GM19025 (cell line): ENCODE measurements at regions not wholly inside any gene's neighbourhood (a gene's known extent, or its start where the extent isn't known, plus 50 kb on each side); places are given as distances from the start of the nearest gene placed in this dataset.

Source experiments
- ATAC-seq: cut with Tn5 transposase; IDR thresholded peaks from one replicate; pipeline ENCODE4 v1.9.1; 2021; ENCODE audit warnings: mild to moderate bottlenecking, low read depth, moderate library complexity; ENCODE audit not compliant: unreplicated experiment

DNA sequence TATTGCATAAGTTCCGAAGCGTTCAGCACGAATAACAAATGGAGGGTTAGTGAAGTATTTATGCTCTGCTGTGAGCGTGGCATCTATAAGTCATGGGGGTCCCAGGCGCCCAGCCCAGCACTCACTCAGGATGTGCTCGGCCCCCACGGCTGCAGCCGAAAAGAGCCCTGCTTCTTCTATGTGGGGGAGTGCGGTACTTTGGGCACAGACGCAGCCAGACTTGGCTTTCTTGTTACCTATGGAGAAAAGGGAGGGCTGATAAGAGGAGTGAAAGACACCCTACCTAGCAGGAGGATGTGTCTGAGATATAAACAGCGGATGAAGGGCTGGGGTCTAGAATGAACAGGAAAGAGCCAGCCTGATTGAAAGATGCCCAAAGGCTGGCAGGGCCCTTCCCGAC lies 51.4 kb downstream of the MRPL36 start:
- ATAC-seq = no peak

GRCh38 chr5:1747803-1748085 lies 51.9 kb downstream of the MRPL36 start:
- no peak for ATAC-seq

DNA sequence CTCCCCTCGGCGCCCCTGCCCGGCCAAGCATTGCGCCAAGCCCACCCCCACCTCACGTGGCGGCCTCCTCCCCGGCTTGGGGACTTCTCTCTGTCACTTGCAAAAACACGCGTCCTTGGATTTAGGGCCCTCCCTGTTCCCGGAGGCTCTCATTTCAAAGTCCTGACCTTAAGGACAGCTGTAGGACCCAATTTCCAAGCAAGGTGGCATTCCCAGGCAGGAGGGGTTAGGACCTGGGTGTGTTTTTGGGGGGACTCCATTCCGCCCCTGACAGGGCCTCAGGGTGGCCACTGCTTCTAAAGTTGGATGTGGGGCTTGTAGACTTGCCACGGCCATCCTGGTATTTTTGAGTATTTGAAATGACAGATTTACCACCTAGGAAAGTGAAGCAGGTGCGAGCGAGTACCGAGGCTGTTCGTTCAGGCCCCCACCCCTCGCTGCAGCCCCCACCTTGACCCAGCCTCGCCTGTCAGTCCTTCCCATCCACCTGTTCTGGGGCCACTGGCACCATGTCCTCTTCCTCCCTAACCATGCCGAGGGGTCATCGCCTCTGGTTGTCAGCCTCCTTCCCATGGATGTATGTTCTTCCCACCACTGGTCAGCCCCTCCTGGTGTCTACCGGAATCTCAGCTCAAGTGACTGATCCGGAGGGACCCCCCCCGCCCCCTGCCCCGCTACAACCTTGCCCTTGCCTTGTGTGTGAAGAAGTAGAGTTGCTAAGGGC lies 52.4 kb downstream of the MRPL36 start:
- ATAC-seq = no peak

DNA sequence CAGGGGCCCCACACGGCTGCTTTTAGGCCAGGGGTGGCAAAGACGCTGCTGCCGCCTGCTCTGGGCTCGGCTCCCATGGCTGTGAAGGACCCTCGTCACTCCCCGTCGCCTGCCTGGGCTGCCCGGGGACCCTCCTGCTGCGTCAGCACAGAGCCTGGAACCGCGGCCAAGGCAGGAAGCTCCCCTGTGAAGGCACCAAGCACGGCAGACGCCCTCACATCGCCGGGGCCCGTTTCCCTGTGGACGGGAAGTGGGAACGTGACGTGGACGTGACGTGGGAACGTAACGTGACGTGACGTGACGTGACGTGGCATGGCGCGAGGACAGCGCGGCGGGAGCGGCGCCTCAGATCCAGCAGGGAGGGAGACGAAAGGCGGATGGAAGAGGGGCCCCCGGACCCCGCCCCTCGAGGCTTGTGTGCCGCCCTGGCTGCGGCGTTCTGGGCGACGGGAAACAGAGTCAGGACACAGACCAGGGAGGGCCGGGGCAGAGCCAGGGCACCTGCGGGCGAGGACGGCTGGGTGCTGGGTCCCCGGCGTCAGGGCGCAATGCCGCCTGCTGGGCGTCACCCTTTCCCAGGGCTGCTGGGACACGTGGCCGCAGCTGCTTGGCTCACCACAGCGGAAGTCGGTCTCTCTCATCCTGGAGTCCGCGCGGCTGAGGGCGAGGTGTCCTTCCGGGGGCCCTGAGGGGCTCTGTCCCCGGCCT lies 53.1 kb downstream of the MRPL36 start:
- ATAC-seq = no peak

DNA sequence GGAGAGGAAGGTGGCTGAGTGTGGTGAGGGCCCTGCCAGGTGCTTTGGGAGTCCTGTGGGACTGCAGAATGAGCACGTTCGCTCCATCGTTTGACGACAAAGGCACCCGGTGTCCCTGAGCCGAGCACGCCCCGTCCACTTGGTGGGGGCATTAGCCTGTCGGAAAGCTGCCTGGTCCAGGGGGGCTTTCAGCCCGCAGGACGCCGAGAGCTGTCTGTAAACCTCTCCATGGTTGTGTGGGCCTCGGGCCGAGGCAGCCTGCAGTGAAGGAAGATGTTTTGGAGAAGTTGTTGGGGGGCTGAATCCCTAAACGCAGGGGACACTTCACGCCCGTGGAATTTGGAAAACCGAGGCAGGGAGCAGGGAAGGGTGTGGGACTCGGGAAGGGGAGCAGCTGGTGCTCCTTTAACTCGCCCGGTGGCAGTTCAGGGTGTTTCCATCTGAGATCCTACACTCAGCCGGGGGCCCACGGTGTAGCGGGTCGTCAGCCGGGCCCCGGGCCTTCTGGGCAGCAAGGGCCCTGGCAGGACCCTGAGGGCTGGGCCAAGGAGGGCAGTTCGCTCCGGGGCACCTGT lies 53.8 kb downstream of the MRPL36 start:
- no peak for ATAC-seq

DNA sequence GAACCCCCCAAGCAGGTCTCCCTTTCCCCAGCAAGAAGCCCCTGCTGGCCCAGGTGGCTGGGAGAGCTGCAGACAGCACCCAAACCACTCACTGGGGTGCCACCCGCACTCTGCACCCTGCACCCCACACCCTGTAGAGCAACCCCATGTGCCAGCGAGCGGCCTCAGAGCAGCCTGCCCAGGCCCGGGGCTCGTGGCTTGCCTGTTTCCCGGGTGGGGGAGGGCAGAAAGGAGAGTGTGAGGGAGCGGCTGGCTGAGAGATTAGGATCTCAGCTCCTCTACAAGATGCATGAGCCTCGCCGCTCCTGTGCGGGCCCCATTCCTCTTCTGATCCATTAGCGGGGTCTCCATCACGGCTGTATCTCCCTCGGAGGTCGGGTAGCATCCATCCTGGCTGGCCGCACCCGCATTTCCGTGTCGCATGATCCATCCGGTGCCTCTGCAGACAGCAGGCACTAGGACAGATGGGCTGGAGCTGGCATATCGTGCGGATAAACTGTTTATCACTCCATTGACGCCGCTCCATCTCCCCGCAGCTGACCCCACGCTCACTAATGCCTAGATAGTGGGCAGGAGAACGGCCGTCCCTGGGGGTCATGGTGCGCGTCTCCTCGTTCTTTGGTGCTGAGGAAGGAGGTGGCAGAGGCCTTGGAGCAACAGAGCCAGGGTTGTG lies 54.4 kb downstream of the MRPL36 start:
- no peak for ATAC-seq

DNA sequence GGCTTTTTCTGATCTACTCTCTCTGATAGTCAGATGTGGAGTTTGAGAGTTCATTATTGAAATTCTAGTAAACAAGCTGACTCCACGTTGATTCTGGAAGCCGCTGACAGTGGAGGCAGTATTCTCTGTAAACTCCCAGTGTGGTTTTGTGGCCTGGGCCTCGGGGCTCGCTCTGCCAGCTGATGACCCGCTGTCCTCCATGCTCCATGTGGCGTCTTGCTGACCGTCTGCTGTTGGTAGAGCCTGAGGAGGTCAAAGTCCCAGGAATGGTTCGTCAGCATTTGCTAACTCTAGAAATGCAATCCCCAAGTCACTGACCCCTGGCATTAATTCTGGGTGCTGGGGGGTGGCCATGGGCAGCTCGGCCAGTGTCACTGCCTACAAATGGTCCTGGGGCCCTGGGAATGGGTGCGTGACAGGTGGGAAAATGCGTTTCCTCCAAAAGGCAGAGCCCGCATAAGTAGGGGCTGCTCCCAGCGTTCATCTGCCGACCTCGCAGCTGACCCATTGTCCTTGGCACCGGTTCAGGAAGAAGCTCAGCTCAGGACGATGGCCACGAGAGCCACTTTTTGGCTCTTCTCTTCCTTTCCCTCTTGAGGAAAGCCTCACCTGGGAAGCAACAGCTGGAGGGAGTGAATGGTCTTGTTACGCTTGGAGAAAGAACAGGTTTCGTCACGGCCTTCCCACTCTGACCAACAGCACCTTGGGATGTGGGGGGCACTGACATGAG lies 55.1 kb downstream of the MRPL36 start:
- no peak for ATAC-seq

DNA sequence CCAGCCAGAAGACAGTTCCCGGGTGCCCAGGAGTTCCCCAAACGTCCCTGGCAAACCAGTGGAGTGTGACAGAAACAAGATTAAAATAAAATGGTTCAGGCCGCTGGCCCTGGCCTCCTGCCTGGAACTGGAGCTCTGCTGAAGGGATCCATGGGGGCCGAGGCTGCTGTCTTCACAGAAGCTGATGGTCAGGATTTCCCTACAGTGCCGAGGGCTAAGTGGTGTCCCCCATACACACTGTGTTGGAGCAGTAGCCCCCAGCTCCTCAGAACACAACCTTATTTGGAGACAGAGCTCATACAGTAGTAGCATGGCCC lies 55.9 kb downstream of the MRPL36 start:
- ATAC-seq = no peak

- no peak for ATAC-seq
Observed at GRCh38 chr5:1743061-1743768, 56.4 kb downstream of the MRPL36 start.

GRCh38 chr5:1737790-1738405 lies 61.7 kb downstream of the MRPL36 start:
- ATAC-seq = no peak

DNA sequence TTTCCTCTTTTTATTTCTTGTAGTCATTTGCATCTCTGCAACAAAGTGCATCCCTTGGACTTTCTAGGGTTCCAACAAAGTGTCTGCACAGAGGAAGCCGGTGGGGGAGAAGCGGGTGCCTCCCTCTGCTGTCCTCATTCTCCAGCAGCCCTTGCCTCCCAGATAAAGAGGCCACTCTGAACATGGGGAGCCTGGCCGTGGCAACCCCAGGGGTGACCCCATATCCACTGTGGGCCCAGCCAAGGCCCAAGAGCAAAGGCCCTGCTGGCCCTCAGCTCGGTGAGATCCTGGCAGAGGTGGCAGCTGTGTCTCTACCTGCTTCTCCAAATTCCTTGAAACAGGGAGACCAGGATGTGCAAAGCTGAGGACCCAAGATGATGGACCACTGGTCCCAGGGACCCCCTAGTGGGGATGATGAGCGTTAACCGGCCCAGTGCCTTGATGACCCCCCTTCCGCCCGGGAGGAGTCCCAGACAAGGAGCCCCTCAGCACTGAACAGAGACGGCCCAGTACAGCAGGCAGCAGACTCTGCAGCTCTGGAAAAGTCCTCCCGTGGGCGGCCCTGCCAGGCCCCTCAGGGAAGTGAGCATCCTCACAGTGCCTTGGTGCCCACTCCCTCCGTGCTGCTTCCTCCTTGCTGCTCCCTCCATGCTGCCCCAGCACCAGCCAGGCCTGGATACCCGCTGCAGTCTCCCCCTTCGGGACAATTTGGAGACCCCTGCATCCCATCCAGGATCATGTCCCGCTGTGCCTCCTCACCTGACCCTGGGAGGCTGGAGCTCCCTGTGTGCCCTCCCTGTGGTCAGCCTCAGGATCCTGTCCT lies 62.5 kb downstream of the MRPL36 start:
- ATAC-seq = no peak

DNA sequence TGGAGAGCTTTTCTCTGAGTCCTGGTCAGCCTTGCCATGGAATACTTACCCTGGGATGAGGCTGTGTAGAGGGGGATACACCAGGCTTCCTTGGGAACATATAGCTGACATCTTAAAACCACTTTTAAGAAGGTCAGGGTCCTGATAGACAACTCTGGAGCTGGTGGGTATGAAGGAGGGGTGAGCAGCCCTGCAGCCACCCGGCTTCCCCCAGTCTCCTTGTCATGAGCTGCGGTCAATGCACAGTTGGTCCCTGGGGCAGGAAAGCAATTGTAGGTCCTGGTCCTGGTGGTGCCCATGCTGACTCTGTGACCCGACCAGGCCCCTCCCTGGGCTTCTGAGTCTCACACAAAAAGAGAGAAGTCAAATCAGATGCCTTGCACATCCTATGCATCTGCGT lies 63.6 kb downstream of the MRPL36 start:
- ATAC-seq = no peak

DNA sequence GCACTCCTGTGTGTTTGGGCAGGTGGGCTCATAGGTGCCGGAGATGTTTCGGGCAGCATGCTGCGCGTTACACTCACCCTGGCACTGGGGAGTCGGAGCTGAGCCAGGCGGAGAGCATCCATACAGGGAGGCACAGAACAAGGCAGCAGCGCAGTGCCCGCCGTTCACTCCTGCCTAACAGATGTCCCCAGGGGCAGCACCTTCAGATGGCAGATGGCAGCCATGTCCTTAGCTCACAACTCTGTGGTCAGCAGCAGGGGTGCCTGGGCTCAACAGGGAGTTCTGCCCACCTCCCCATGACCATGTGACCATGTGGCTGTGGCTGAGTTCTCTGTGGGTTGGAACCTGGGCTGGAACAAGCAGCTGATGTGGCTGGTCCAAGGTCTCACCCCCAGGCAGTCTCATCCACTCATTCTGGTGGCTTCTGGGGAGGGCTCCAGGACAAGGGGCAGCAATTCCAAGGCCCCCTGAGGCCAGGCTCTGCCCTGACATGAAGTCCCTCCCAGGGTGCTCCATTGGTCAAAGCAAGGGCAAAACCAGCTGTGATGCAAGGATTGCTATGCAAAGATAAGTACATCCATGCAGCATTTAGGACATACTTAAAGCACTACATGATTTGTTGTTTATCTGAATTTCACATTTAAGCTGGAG lies 64.2 kb downstream of the MRPL36 start:
- no peak for ATAC-seq

DNA sequence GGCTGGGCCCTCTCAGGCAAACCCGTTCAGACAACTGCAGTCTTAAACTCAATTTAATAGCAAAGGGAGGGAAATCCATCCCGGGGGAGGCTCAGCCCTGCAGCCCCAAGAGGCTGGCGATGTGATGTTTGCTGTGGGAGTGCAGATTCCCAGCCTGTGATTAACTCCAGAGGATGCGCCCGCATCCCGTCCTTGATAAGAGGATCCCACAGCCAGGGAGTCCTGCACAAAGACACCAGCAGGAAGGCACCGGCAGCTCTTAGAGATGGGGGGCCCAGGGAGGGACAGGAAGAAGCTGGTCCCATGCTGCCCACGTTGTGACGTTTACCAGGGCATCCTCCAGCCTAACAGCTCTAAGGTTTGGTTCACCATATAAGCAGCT lies 64.7 kb downstream of the MRPL36 start:
- ATAC-seq = no peak

- no peak for ATAC-seq
Observed at GRCh38 chr5:1734271-1734907, 65.2 kb downstream of the MRPL36 start.

DNA sequence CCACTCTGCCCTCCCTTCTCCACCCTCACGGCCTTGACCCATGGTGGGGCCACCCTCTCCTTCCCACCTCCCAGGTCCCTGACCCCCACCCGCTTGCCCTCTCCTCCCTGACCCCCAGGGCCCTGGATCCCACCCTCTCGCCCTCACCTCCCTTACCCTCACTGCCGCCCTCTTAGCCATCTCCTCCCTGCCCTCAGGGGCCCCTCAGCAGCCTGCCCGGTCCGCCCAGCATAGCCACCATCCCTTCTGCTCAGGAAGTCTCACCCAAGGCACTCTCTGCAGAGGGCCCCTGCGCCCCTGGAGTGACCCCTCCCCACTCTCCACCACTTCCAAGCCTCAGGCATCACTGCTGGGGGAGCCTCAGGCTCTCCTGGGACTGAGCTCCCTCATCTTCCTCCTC lies 66.3 kb downstream of the MRPL36 start:
- no peak for ATAC-seq

DNA sequence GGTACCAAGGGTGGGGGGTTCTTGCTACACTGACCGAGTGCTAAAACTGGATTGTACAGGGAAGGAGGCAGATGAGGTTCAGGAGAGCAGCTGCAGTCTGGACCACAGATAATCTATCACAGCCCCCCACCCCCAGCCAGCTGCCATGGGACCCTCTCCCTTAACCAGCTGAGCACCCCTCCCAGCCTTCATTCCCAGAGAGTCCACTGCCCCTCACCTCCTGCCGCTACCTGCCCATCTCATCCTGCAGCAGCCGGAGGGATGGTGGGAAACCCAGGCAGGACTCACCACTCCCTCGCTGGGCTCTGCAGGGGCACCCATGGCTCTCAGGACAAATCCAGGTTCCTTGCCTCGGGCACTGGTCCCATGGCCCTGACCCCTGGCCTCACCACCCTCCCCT lies 66.7 kb downstream of the MRPL36 start:
- ATAC-seq = no peak

- ATAC-seq = no peak
Observed at GRCh38 chr5:1732238-1732941, 67.2 kb downstream of the MRPL36 start.
